ENCODE measurements at regions not wholly inside any gene's neighbourhood (a gene's known extent, or its start where the extent isn't known, plus 50 kb on each side); places are given as distances from the start of the nearest gene placed in this dataset.

DNA sequence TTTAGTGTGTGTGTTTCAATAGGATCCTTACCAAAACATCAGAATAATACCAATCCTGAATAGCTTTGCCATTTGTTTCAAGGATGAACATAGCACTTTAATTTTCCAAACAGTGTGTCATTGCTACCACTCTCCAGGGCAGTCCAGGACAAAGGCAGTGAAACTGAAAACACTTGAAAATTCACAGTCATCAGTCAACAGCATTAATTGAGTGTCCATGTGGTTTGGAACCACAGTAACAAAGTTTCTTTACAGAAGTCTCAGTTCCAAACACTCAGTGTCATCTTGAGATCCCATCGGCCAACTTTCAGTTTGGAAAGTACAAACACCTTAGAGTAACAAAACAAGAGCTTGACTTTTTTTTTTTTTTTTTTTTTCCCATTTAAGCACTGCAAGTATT is 228.4 kb upstream of the SOX5 start:
- Histone ChIP-seq H3K27ac (ENCODE audit: low read depth, low read length, poor library complexity, severe bottlenecking) (no peak overlapping the region), H3K79me2 (ENCODE audit: insufficient read depth, low read length) (no peaks in the 10 kb centered on the region), H2AFZ (ENCODE audit: low read length) (no peak overlapping the region), H3K4me1 (ENCODE audit: insufficient read depth, low read length, severe bottlenecking) (no peaks in the 10 kb centered on the region), H3K27me3 (ENCODE audit: insufficient read depth, low read length) (no peaks in the 10 kb centered on the region), H3K9ac (ENCODE audit: low read length) (no peak overlapping the region), H3K9me3 (ENCODE audit: low read length) (no peaks in the 10 kb centered on the region), H3K9me2 (ENCODE audit: low read depth, low read length) (no peaks in the 10 kb centered on the region), H4K20me1 (ENCODE audit: insufficient read depth, low read length) (no peaks in the 10 kb centered on the region), H3K36me3 (ENCODE audit: insufficient read depth, low read length) (no peaks in the 10 kb centered on the region), H3K4me3 (ENCODE audit: low read depth, low read length, poor library complexity, severe bottlenecking) (no peak overlapping the region), H3K4me2 (ENCODE audit: low read length) (no peak overlapping the region), H3F3A (ENCODE audit: insufficient read depth, low read length) (no peaks in the 10 kb centered on the region)
- TF ChIP-seq, protein P1, sequence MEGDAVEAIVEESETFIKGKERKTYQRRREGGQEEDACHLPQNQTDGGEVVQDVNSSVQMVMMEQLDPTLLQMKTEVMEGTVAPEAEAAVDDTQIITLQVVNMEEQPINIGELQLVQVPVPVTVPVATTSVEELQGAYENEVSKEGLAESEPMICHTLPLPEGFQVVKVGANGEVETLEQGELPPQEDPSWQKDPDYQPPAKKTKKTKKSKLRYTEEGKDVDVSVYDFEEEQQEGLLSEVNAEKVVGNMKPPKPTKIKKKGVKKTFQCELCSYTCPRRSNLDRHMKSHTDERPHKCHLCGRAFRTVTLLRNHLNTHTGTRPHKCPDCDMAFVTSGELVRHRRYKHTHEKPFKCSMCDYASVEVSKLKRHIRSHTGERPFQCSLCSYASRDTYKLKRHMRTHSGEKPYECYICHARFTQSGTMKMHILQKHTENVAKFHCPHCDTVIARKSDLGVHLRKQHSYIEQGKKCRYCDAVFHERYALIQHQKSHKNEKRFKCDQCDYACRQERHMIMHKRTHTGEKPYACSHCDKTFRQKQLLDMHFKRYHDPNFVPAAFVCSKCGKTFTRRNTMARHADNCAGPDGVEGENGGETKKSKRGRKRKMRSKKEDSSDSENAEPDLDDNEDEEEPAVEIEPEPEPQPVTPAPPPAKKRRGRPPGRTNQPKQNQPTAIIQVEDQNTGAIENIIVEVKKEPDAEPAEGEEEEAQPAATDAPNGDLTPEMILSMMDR (IDR thresholded peaks at IDR 0.05; ENCODE audit: low read length), result no peak
- TF ChIP-seq EZH2 (IDR thresholded peaks at IDR 0.05; ENCODE audit: borderline replicate concordance, low read length), result no peak

DNA sequence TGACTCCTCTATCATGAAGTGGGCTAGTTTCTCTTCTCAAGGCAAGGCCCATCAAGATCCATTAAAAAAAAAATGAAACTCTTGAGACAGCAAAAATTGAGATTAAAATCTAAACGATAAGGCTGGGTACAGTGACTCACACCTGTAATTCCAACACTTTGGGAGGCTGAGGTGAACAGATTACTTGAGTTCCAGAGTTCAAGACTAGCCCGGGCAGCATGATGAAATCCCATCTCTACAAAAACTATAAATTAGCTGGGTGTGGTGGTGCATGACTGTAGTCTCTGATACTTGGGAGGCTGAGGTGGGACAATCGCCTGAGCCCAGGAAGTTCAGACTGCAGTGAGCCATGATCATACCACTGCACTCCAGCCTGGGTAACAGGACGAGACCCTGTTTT is 226.5 kb upstream of the SOX5 start:
- Histone ChIP-seq H3F3A (ENCODE audit: insufficient read depth, low read length) (no peaks in the 10 kb centered on the region), H3K4me2 (ENCODE audit: low read length) (no peak overlapping the region), H2AFZ (ENCODE audit: low read length) (no peak overlapping the region), H4K20me1 (ENCODE audit: insufficient read depth, low read length) (no peaks in the 10 kb centered on the region), H3K27me3 (ENCODE audit: insufficient read depth, low read length) (no peaks in the 10 kb centered on the region), H3K9me3 (ENCODE audit: low read length) (no peaks in the 10 kb centered on the region), H3K36me3 (ENCODE audit: insufficient read depth, low read length) (no peaks in the 10 kb centered on the region), H3K9ac (ENCODE audit: low read length) (no peak overlapping the region), H3K27ac (ENCODE audit: low read depth, low read length, poor library complexity, severe bottlenecking) (no peak overlapping the region), H3K4me3 (ENCODE audit: low read depth, low read length, poor library complexity, severe bottlenecking) (no peak overlapping the region), H3K9me2 (ENCODE audit: low read depth, low read length) (no peaks in the 10 kb centered on the region), H3K79me2 (ENCODE audit: insufficient read depth, low read length) (no peaks in the 10 kb centered on the region), H3K4me1 (ENCODE audit: insufficient read depth, low read length, severe bottlenecking) (no peaks in the 10 kb centered on the region)
- no peak for TF ChIP-seq EZH2 (IDR thresholded peaks at IDR 0.05; ENCODE audit: borderline replicate concordance, low read length)
- TF ChIP-seq, protein P1 (IDR thresholded peaks at IDR 0.05; ENCODE audit: low read length), result no peak

DNA sequence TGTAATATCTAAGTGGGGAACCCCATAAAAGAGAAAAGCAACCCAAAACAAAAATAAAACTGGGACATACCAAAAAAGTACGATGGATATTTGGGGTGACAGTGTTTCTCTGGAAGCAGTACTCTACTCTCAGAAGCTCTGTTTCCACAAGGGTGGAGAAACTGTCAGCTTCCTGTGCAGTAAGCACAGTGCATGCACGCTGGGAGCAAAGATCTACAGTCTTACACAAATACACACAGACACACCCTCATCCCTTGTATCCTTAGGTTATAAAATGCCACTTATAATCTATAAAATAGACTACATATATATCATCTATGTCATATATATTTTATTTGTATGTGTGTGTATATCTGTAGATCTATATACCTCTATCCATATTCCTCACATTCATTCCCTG is 225.8 kb upstream of the SOX5 start:
- no peaks in the 10 kb centered on the region for H3K27me3 ChIP-seq (ENCODE audit: insufficient read depth, low read length)
- H3K36me3 ChIP-seq (ENCODE audit: insufficient read depth, low read length), result no peaks in the 10 kb centered on the region
- H3F3A ChIP-seq (ENCODE audit: insufficient read depth, low read length), result no peaks in the 10 kb centered on the region
- no peaks in the 10 kb centered on the region for H3K79me2 ChIP-seq (ENCODE audit: insufficient read depth, low read length)
- H3K27ac ChIP-seq (ENCODE audit: low read depth, low read length, poor library complexity, severe bottlenecking), result no peak overlapping the region
- no peak overlapping the region for H2AFZ ChIP-seq (ENCODE audit: low read length)
- H3K4me1 ChIP-seq (ENCODE audit: insufficient read depth, low read length, severe bottlenecking), result no peaks in the 10 kb centered on the region
- H4K20me1 ChIP-seq (ENCODE audit: insufficient read depth, low read length), result no peaks in the 10 kb centered on the region
- H3K4me2 ChIP-seq (ENCODE audit: low read length), result no peak overlapping the region
- TF ChIP-seq, protein P1 (IDR thresholded peaks at IDR 0.05; ENCODE audit: low read length), result no peak
- no peak for TF ChIP-seq EZH2 (IDR thresholded peaks at IDR 0.05; ENCODE audit: borderline replicate concordance, low read length)
- H3K9me3 ChIP-seq (ENCODE audit: low read length), result no peaks in the 10 kb centered on the region
- H3K9me2 ChIP-seq (ENCODE audit: low read depth, low read length), result no peaks in the 10 kb centered on the region
- H3K4me3 ChIP-seq (ENCODE audit: low read depth, low read length, poor library complexity, severe bottlenecking), result no peak overlapping the region
- no peak overlapping the region for H3K9ac ChIP-seq (ENCODE audit: low read length)
